DMS53 treated with DMSO at 0.1 percent for 48 hours (cell line): ENCODE measurements at regions not wholly inside any gene's neighbourhood (a gene's known extent, or its start where the extent isn't known, plus 50 kb on each side); places are given as distances from the start of the nearest gene placed in this dataset.
A peak's percentile ranks its signal among the peaks of the same experiment; 100 is the strongest.
"Not testable (repeated sequence)": the region's sequence is repeated elsewhere in the genome, so short reads cannot be mapped to it uniquely, and the experiment has no call there.

ENCODE experiments used
- DNase-seq: peaks from one replicate; lab custom pipeline; 2025; ENCODE audit not compliant: unreplicated experiment; lab: John Stamatoyannopoulos, UW

- not testable (repeated sequence) for DNase-seq
These were observed 70.2 kb downstream of the LGALS9C start for GRCh38 chr17:18546514-18547398.

GRCh38 chr17:18557086-18557485 lies 80.5 kb downstream of the LGALS9C start:
- not testable (repeated sequence) for DNase-seq

- peak; percentile 24 for DNase-seq
These were observed 80.7 kb downstream of the TBC1D28 start for GRCh38 chr17:18563381-18564098.

- DNase-seq: peak; percentile 1
These were observed 80.1 kb downstream of the TBC1D28 start for GRCh38 chr17:18564099-18564448.

- DNase-seq: not testable (repeated sequence)
These were observed 75.8 kb downstream of the TBC1D28 start for GRCh38 chr17:18568108-18568995.

- DNase-seq: not testable (repeated sequence)
These were observed 74.7 kb downstream of the TBC1D28 start for GRCh38 chr17:18569489-18569913.

- not testable (repeated sequence) for DNase-seq
These were observed 71.7 kb downstream of the TBC1D28 start for GRCh38 chr17:18572536-18572935.

- DNase-seq: not testable (repeated sequence)
These were observed 70.1 kb downstream of the TBC1D28 start for GRCh38 chr17:18574137-18574536.
